GM12892 (cell line): ENCODE measurements at regions not wholly inside any gene's neighbourhood (a gene's known extent, or its start where the extent isn't known, plus 50 kb on each side); places are given as distances from the start of the nearest gene placed in this dataset.

ENCODE experiments used
- POLR2A ChIP-seq: IDR thresholded peaks from 2 replicates; pipeline ENCODE4 v1.6.1; 2011; ENCODE audit warnings: low read depth, low read length, control low read depth
- TAF1 ChIP-seq: IDR thresholded peaks from 2 replicates; pipeline ENCODE4 v1.6.1; 2011; ENCODE audit warnings: low read depth, mild to moderate bottlenecking, control low read depth, low read length, borderline replicate concordance

DNA sequence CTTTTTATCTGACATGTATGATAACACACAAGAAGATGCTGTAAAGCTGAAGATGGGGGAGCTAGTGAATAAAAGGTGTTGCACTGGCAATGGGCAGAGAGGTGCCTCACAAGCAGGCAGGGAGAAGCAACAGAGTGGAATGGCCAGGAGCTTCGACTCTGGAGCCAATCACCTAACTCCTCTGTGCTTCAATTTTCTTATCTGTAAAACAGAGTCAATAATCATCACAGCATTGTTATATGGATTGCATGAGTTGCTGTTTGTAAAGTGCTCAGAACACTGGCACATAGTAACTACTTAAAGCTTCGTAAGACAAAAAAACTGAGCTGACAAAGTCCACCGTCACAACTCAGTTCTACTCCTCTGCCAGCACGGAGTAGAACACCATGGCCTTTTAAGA, 254.2 kb upstream of the POM121L12 start:
- no peak for TF ChIP-seq POLR2A
- TF ChIP-seq TAF1: no peak
